ENCODE measurements at regions not wholly inside any gene's neighbourhood (a gene's known extent, or its start where the extent isn't known, plus 50 kb on each side); places are given as distances from the start of the nearest gene placed in this dataset.

GRCh38 chr7:131250331-131250730, 77.3 kb upstream of the MKLN1 start:
- no peak for TF ChIP-seq POLR2A (IDR thresholded peaks at IDR 0.05)
- no peak for TF ChIP-seq CTCF (IDR thresholded peaks at IDR 0.05)
